ENCODE measurements at regions not wholly inside any gene's neighbourhood (a gene's known extent, or its start where the extent isn't known, plus 50 kb on each side); places are given as distances from the start of the nearest gene placed in this dataset.

- no peak for TF ChIP-seq CTCF (IDR thresholded peaks at IDR 0.05; ENCODE audit: low read depth, low read length)
- no peak overlapping the region for H3K4me3 ChIP-seq (ENCODE audit: low read depth, low read length)
Measured at GRCh38 chr15:96764501-96764900, 434.0 kb downstream of the NR2F2 start.

- no peak for TF ChIP-seq CTCF (IDR thresholded peaks at IDR 0.05; ENCODE audit: low read depth, low read length)
- no peak overlapping the region for H3K4me3 ChIP-seq (ENCODE audit: low read depth, low read length)
Measured at GRCh38 chr15:96764946-96765345, 434.4 kb downstream of the NR2F2 start.

- H3K4me3 ChIP-seq (ENCODE audit: low read depth, low read length), result no peak overlapping the region
- no peak for TF ChIP-seq CTCF (IDR thresholded peaks at IDR 0.05; ENCODE audit: low read depth, low read length)
Measured at GRCh38 chr15:96766366-96766765, 435.9 kb downstream of the NR2F2 start.

- TF ChIP-seq CTCF (IDR thresholded peaks at IDR 0.05; ENCODE audit: low read depth, low read length), result no peak
- H3K4me3 ChIP-seq (ENCODE audit: low read depth, low read length), result no peak overlapping the region
Measured at GRCh38 chr15:96767703-96768434, 437.4 kb downstream of the NR2F2 start.

GRCh38 chr15:96768435-96768789, 437.9 kb downstream of the NR2F2 start:
- no peak overlapping the region for H3K4me3 ChIP-seq (ENCODE audit: low read depth, low read length)
- no peak for TF ChIP-seq CTCF (IDR thresholded peaks at IDR 0.05; ENCODE audit: low read depth, low read length)

- no peak overlapping the region for H3K4me3 ChIP-seq (ENCODE audit: low read depth, low read length)
- TF ChIP-seq CTCF (IDR thresholded peaks at IDR 0.05; ENCODE audit: low read depth, low read length), result no peak
Measured at GRCh38 chr15:96771035-96771434, 440.5 kb downstream of the NR2F2 start.

- no peak for TF ChIP-seq CTCF (IDR thresholded peaks at IDR 0.05; ENCODE audit: low read depth, low read length)
- no peak overlapping the region for H3K4me3 ChIP-seq (ENCODE audit: low read depth, low read length)
Measured at GRCh38 chr15:96774216-96774615, 443.7 kb downstream of the NR2F2 start.

Data from WI38 (cell line).